Endodermal cell (in vitro differentiated cells): ENCODE measurements at regions not wholly inside any gene's neighbourhood (a gene's known extent, or its start where the extent isn't known, plus 50 kb on each side); places are given as distances from the start of the nearest gene placed in this dataset.

Experiments
- DNase-seq: peaks from one replicate; pipeline ENCODE4 v3.0.0-alpha.2; 2017
- H3K27ac ChIP-seq: 2 replicates; pipeline ENCODE4 v1.5.1; 2013; ENCODE audit warnings: mild to moderate bottlenecking, low read depth, low read length, moderate library complexity
- H3K27me3 ChIP-seq: 2 replicates; pipeline ENCODE4 v1.6.1; 2013; ENCODE audit warnings: mild to moderate bottlenecking, low read length, moderate library complexity; ENCODE audit not compliant: insufficient read depth, control insufficient read depth, poor library complexity, severe bottlenecking
- H3K36me3 ChIP-seq: 2 replicates; pipeline ENCODE4 v1.7.0; 2013; ENCODE audit warnings: mild to moderate bottlenecking, low read length, moderate library complexity; ENCODE audit not compliant: control insufficient read depth, insufficient read depth
- H3K4me1 ChIP-seq: one replicate; pipeline ENCODE4 v1.7.0; 2013; ENCODE audit warnings: low read length; ENCODE audit not compliant: control insufficient read depth, insufficient read depth
- H3K4me3 ChIP-seq: 2 replicates; pipeline ENCODE4 v1.5.1; 2013; ENCODE audit warnings: mild to moderate bottlenecking, low read length, moderate library complexity
- H3K9ac ChIP-seq: 2 replicates; pipeline ENCODE4 v1.6.1; 2013; ENCODE audit warnings: mild to moderate bottlenecking, low read length, moderate library complexity; ENCODE audit not compliant: poor library complexity, severe bottlenecking; ENCODE audit errors: extremely low read depth
- H3K9me3 ChIP-seq: 2 replicates; pipeline ENCODE4 v1.6.1; 2013; ENCODE audit warnings: mild to moderate bottlenecking, low read length, moderate library complexity; ENCODE audit not compliant: control insufficient read depth
- H3K27ac Mint-ChIP-seq: 2 replicates; pipeline ENCODE4 v1.8.0; 2020; ENCODE audit warnings: mixed read lengths
- H3K27me3 Mint-ChIP-seq: 2 replicates; pipeline ENCODE4 v1.8.0; 2021; ENCODE audit warnings: mild to moderate bottlenecking, mixed read lengths; ENCODE audit not compliant: insufficient read depth
- H3K36me3 Mint-ChIP-seq: 2 replicates; pipeline ENCODE4 v1.8.0; 2020; ENCODE audit warnings: low read depth, mixed read lengths
- H3K4me1 Mint-ChIP-seq: 2 replicates; pipeline ENCODE4 v1.8.0; 2020; ENCODE audit warnings: mixed read lengths
- H3K4me3 Mint-ChIP-seq: 2 replicates; pipeline ENCODE4 v1.8.0; 2020; ENCODE audit warnings: mild to moderate bottlenecking, moderate library complexity, mixed read lengths
- H3K9me3 Mint-ChIP-seq: 2 replicates; pipeline ENCODE4 v1.8.0; 2020; ENCODE audit warnings: mild to moderate bottlenecking, mixed read lengths
- CTCF ChIP-seq: fragments of 200-600 bp; sonication (generic); conservative IDR thresholded peaks from 2 replicates; pipeline ENCODE4 v1.5.0; 2021; ENCODE audit warnings: antibody characterized with exemption, mild to moderate bottlenecking
- WGBS, 2 experiments: methylation state at CpG; one replicate each; pipeline versions ENCODE4 v1.1.5 to v1.1.7; 2013; ENCODE audit warnings: missing lambda C conversion rate in 2 of 2, mixed read lengths in 1 of 2; ENCODE audit not compliant: insufficient coverage in 1 of 2, insufficient read length in 1 of 2; 5-methylcytosine and 5-hydroxymethylcytosine counted together

GRCh38 chr12:19639781-19640415, 200.6 kb downstream of the AEBP2 start:
- no peak for DNase-seq
- Histone ChIP-seq H3K27ac (no peak overlapping the region), H3K4me1 (no peaks in the 10 kb centered on the region), H3K9me3 (no peaks in the 10 kb centered on the region), H3K9ac (no peak overlapping the region), H3K27me3 (no peaks in the 10 kb centered on the region), H3K36me3 (no peaks in the 10 kb centered on the region), H3K4me3 (no peak overlapping the region)
- H3K27ac Mint-ChIP-seq, result no peak overlapping the region
- no peak for TF ChIP-seq CTCF
- no peaks in the 10 kb centered on the region for H3K9me3 Mint-ChIP-seq
- H3K36me3 Mint-ChIP-seq, result no peaks in the 10 kb centered on the region
- WGBS, 2 experiments, result 86 to 95% methylated on average over 3 to 5 of the region's 5 CpGs
- H3K27me3 Mint-ChIP-seq, result no peaks in the 10 kb centered on the region
- no peak overlapping the region for H3K4me3 Mint-ChIP-seq
- H3K4me1 Mint-ChIP-seq, result peaks cover 14% of the 10 kb centered on the region

- H3K36me3 Mint-ChIP-seq, result peaks cover 5% of the 10 kb centered on the region
- no peak for DNase-seq
- H3K4me3 Mint-ChIP-seq, result no peak overlapping the region
- Histone ChIP-seq H3K4me1 (no peaks in the 10 kb centered on the region), H3K27ac (no peak overlapping the region), H3K4me3 (no peak overlapping the region), H3K36me3 (no peaks in the 10 kb centered on the region), H3K27me3 (no peaks in the 10 kb centered on the region), H3K9me3 (peaks cover 7% of the 10 kb centered on the region), H3K9ac (no peak overlapping the region)
- 86 to 92% methylated on average over 4 to 5 of the region's 5 CpGs for WGBS, 2 experiments
- peaks cover 11% of the 10 kb centered on the region for H3K9me3 Mint-ChIP-seq
- no peak for TF ChIP-seq CTCF
- no peak overlapping the region for H3K27ac Mint-ChIP-seq
- H3K4me1 Mint-ChIP-seq, result peaks cover 14% of the 10 kb centered on the region
- H3K27me3 Mint-ChIP-seq, result no peaks in the 10 kb centered on the region
Measured at GRCh38 chr12:19641235-19642080, 202.2 kb downstream of the AEBP2 start.

GRCh38 chr12:19642345-19642744, 203.1 kb downstream of the AEBP2 start:
- Histone ChIP-seq H3K27ac (no peak overlapping the region), H3K4me1 (no peaks in the 10 kb centered on the region), H3K4me3 (no peak overlapping the region), H3K27me3 (no peaks in the 10 kb centered on the region), H3K9ac (no peak overlapping the region), H3K36me3 (no peaks in the 10 kb centered on the region), H3K9me3 (peaks cover 12% of the 10 kb centered on the region)
- 92 to 93% methylated on average over 3 to 4 of the region's 4 CpGs for WGBS, 2 experiments
- TF ChIP-seq CTCF, result no peak
- H3K36me3 Mint-ChIP-seq, result peaks cover 9% of the 10 kb centered on the region
- no peak overlapping the region for H3K27ac Mint-ChIP-seq
- no peaks in the 10 kb centered on the region for H3K27me3 Mint-ChIP-seq
- DNase-seq, result no peak
- H3K4me1 Mint-ChIP-seq, result peaks cover 14% of the 10 kb centered on the region
- H3K9me3 Mint-ChIP-seq, result peaks cover 17% of the 10 kb centered on the region
- no peak overlapping the region for H3K4me3 Mint-ChIP-seq
